Parathyroid adenoma (tissue), 2 donors: ENCODE measurements at regions not wholly inside any gene's neighbourhood (a gene's known extent, or its start where the extent isn't known, plus 50 kb on each side); places are given as distances from the start of the nearest gene placed in this dataset.

Experiments
- H2AFZ ChIP-seq: fragments of 300-600 bp; sonication (generic); one replicate; pipeline ENCODE4 v1.7.0; 2017; ENCODE audit warnings: antibody characterized with exemption, mild to moderate bottlenecking
- H3K27ac ChIP-seq: fragments of 300-600 bp; sonication (generic); one replicate; pipeline ENCODE4 v1.7.0; 2017
- H3K27me3 ChIP-seq: fragments of 300-600 bp; sonication (generic); one replicate; pipeline ENCODE4 v1.7.0; 2017; ENCODE audit warnings: low read length; ENCODE audit not compliant: control insufficient read depth, insufficient read depth
- H3K36me3 ChIP-seq: fragments of 300-600 bp; sonication (generic); one replicate; pipeline ENCODE4 v1.7.0; 2017; ENCODE audit warnings: low read length; ENCODE audit not compliant: control insufficient read depth, insufficient read depth
- H3K4me1 ChIP-seq: fragments of 300-600 bp; sonication (generic); one replicate; pipeline ENCODE4 v1.7.0; 2017; ENCODE audit warnings: control low read depth
- H3K4me2 ChIP-seq: fragments of 300-600 bp; sonication (generic); one replicate; pipeline ENCODE4 v1.7.0; 2017; ENCODE audit warnings: low read length
- H3K4me3 ChIP-seq: fragments of 300-600 bp; sonication (generic); one replicate; pipeline ENCODE4 v1.7.0; 2017; ENCODE audit warnings: low read depth, low read length
- H3K79me2 ChIP-seq: fragments of 300-600 bp; sonication (generic); one replicate; pipeline ENCODE4 v1.7.0; 2017; ENCODE audit warnings: control low read depth
- H3K9ac ChIP-seq: fragments of 300-600 bp; sonication (generic); one replicate; pipeline ENCODE4 v1.7.0; 2017; ENCODE audit warnings: mild to moderate bottlenecking
- H3K9me3 ChIP-seq: fragments of 300-600 bp; sonication (generic); one replicate; pipeline ENCODE4 v1.7.0; 2017; ENCODE audit warnings: low read length; ENCODE audit not compliant: control insufficient read depth
- CTCF ChIP-seq: fragments of 300-600 bp; sonication (generic); IDR thresholded peaks from one replicate; pipeline ENCODE4 v1.7.0; 2017; ENCODE audit warnings: antibody characterized with exemption, mild to moderate bottlenecking
- donor health status: primary hyperparathyroidism.

GRCh38 chr13:47661076-47661475 lies 340.0 kb downstream of the SUCLA2 start:
- Histone ChIP-seq H3K4me2 (no peak overlapping the region), H3K4me1 (no peaks in the 10 kb centered on the region), H3K36me3 (no peaks in the 10 kb centered on the region), H3K27ac (no peak overlapping the region), H3K4me3 (no peak overlapping the region), H3K27me3 (no peaks in the 10 kb centered on the region), H3K79me2 (no peaks in the 10 kb centered on the region), H2AFZ (no peak overlapping the region), H3K9ac (no peak overlapping the region), H3K9me3 (no peaks in the 10 kb centered on the region)
- TF ChIP-seq CTCF, result no peak

GRCh38 chr13:47656651-47657050 lies 344.4 kb downstream of the SUCLA2 start:
- no peaks in the 10 kb centered on the region for H3K4me1 ChIP-seq
- H3K4me3 ChIP-seq, result no peak overlapping the region
- no peak overlapping the region for H3K4me2 ChIP-seq
- H3K27me3 ChIP-seq, result no peaks in the 10 kb centered on the region
- no peak overlapping the region for H2AFZ ChIP-seq
- no peaks in the 10 kb centered on the region for H3K9me3 ChIP-seq
- TF ChIP-seq CTCF, result no peak
- no peaks in the 10 kb centered on the region for H3K36me3 ChIP-seq
- H3K27ac ChIP-seq, result no peak overlapping the region
- H3K79me2 ChIP-seq, result no peaks in the 10 kb centered on the region
- no peak overlapping the region for H3K9ac ChIP-seq

- Histone ChIP-seq H3K36me3 (no peaks in the 10 kb centered on the region), H3K27ac (no peak overlapping the region), H3K4me1 (no peaks in the 10 kb centered on the region), H3K9ac (no peak overlapping the region), H3K79me2 (no peaks in the 10 kb centered on the region), H3K4me2 (no peak overlapping the region), H2AFZ (no peak overlapping the region), H3K9me3 (no peaks in the 10 kb centered on the region), H3K27me3 (no peaks in the 10 kb centered on the region), H3K4me3 (no peak overlapping the region)
- TF ChIP-seq CTCF, result no peak
Observed at GRCh38 chr13:47650209-47650608, 350.9 kb downstream of the SUCLA2 start.

GRCh38 chr13:47647001-47647400 lies 354.1 kb downstream of the SUCLA2 start:
- Histone ChIP-seq H2AFZ (no peak overlapping the region), H3K36me3 (no peaks in the 10 kb centered on the region), H3K27ac (no peak overlapping the region), H3K9ac (no peak overlapping the region), H3K4me1 (no peaks in the 10 kb centered on the region), H3K4me3 (no peak overlapping the region), H3K27me3 (no peaks in the 10 kb centered on the region), H3K9me3 (no peaks in the 10 kb centered on the region), H3K4me2 (no peak overlapping the region), H3K79me2 (no peaks in the 10 kb centered on the region)
- no peak for TF ChIP-seq CTCF

GRCh38 chr13:47646298-47646697 lies 354.8 kb downstream of the SUCLA2 start:
- Histone ChIP-seq H2AFZ (no peak overlapping the region), H3K79me2 (no peaks in the 10 kb centered on the region), H3K4me1 (no peaks in the 10 kb centered on the region), H3K9me3 (no peaks in the 10 kb centered on the region), H3K27ac (no peak overlapping the region), H3K4me2 (no peak overlapping the region), H3K4me3 (no peak overlapping the region), H3K27me3 (no peaks in the 10 kb centered on the region), H3K36me3 (no peaks in the 10 kb centered on the region), H3K9ac (no peak overlapping the region)
- no peak for TF ChIP-seq CTCF
